GM19324 (cell line): ENCODE measurements at regions not wholly inside any gene's neighbourhood (a gene's known extent, or its start where the extent isn't known, plus 50 kb on each side); places are given as distances from the start of the nearest gene placed in this dataset.
"Not testable (repeated sequence)": the region's sequence is repeated elsewhere in the genome, so short reads cannot be mapped to it uniquely, and the experiment has no call there.

ENCODE experiments used
- ATAC-seq: cut with Tn5 transposase; IDR thresholded peaks from one replicate; pipeline ENCODE4 v1.9.1; 2021; ENCODE audit warnings: mild to moderate bottlenecking, moderate library complexity; ENCODE audit not compliant: unreplicated experiment, low FRiP score

- no peak for ATAC-seq
Observed at GRCh38 chr2:129806317-129806716, 173.1 kb upstream of the RAB6C start.

- no peak for ATAC-seq
Observed at GRCh38 chr2:129806990-129807389, 172.5 kb upstream of the RAB6C start.

GRCh38 chr2:129807642-129808338, 171.7 kb upstream of the RAB6C start:
- not testable (repeated sequence) for ATAC-seq

GRCh38 chr2:129810521-129810920, 168.9 kb upstream of the RAB6C start:
- no peak for ATAC-seq

GRCh38 chr2:129812071-129812470, 167.4 kb upstream of the RAB6C start:
- ATAC-seq = peak; percentile 60

GRCh38 chr2:129812654-129813053, 166.8 kb upstream of the RAB6C start:
- no peak for ATAC-seq

GRCh38 chr2:129813404-129813803, 166.1 kb upstream of the RAB6C start:
- ATAC-seq = no peak

- no peak for ATAC-seq
Observed at GRCh38 chr2:129816813-129817574, 162.5 kb upstream of the RAB6C start.

GRCh38 chr2:129819855-129820254, 159.6 kb upstream of the RAB6C start:
- no peak for ATAC-seq

GRCh38 chr2:129820908-129821307, 158.6 kb upstream of the RAB6C start:
- ATAC-seq = no peak

GRCh38 chr2:129821445-129821844, 158.0 kb upstream of the RAB6C start:
- no peak for ATAC-seq

- no peak for ATAC-seq
Observed at GRCh38 chr2:129823044-129823443, 156.4 kb upstream of the RAB6C start.

GRCh38 chr2:129827311-129828090, 152.0 kb upstream of the RAB6C start:
- ATAC-seq = no peak

GRCh38 chr2:129828792-129829191, 150.7 kb upstream of the RAB6C start:
- ATAC-seq = no peak

- ATAC-seq = no peak
Observed at GRCh38 chr2:129829588-129829987, 149.9 kb upstream of the RAB6C start.

GRCh38 chr2:129831018-129831417, 148.4 kb upstream of the RAB6C start:
- ATAC-seq = no peak

- ATAC-seq = not testable (repeated sequence)
Observed at GRCh38 chr2:129833465-129833864, 146.0 kb upstream of the RAB6C start.

GRCh38 chr2:129847043-129847442, 132.4 kb upstream of the RAB6C start:
- ATAC-seq = no peak

GRCh38 chr2:129849559-129850160, 129.8 kb upstream of the RAB6C start:
- peak; percentile 80 for ATAC-seq

GRCh38 chr2:129857200-129857599, 122.3 kb upstream of the RAB6C start:
- ATAC-seq = no peak

GRCh38 chr2:129859175-129859574, 120.3 kb upstream of the RAB6C start:
- ATAC-seq = no peak
